ENCODE measurements at regions not wholly inside any gene's neighbourhood (a gene's known extent, or its start where the extent isn't known, plus 50 kb on each side); places are given as distances from the start of the nearest gene placed in this dataset.

DNA sequence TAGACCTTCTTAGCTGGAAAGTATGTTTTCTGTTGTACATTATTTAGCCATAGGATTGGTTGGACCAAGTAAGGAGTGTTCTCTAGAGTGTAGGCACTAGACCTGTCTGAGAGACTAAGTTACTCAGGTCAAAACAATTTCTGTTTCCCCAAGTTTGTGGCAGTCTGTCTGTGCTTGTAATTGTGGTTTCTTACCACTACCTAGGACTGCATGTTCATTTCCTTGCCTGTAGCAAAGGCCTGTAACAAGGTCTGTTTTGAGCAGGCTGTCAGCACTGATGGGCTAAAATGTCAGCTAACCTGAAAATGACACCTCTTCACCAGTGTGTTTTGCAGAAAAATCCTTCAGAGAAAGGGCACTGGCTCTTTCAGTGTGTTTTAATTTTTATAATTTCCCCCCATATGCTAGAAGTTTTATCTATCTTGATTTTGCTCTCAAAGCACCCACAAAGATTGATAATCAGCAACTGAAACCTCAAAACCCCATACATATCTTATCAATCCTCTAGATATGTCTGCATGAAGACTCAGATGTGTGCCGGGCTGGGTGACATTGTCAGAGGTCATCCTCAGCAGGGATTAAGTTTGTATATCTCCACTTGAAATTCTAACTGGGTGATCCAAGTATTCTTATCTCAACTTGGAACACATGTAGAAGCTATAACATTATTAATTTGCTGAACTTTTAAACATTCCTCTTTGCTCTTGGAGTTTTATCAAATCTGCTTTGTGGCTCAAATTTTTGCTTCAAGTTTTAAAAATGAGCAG lies 50.7 kb upstream of the ST6GALNAC3 start:
- H3K9ac ChIP-seq = no peak overlapping the region
- no peaks in the 10 kb centered on the region for H3K27me3 ChIP-seq (ENCODE audit: control insufficient read depth, insufficient read depth, low read length)
- no peaks in the 10 kb centered on the region for H3K79me2 ChIP-seq
- H3K4me1 ChIP-seq = no peaks in the 10 kb centered on the region
- no peak overlapping the region for H3K4me3 ChIP-seq (ENCODE audit: low read depth, low read length)
- H3K27ac ChIP-seq = no peak overlapping the region
- TF ChIP-seq, protein P1, sequence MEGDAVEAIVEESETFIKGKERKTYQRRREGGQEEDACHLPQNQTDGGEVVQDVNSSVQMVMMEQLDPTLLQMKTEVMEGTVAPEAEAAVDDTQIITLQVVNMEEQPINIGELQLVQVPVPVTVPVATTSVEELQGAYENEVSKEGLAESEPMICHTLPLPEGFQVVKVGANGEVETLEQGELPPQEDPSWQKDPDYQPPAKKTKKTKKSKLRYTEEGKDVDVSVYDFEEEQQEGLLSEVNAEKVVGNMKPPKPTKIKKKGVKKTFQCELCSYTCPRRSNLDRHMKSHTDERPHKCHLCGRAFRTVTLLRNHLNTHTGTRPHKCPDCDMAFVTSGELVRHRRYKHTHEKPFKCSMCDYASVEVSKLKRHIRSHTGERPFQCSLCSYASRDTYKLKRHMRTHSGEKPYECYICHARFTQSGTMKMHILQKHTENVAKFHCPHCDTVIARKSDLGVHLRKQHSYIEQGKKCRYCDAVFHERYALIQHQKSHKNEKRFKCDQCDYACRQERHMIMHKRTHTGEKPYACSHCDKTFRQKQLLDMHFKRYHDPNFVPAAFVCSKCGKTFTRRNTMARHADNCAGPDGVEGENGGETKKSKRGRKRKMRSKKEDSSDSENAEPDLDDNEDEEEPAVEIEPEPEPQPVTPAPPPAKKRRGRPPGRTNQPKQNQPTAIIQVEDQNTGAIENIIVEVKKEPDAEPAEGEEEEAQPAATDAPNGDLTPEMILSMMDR (IDR thresholded peaks at IDR 0.05) = no peak
- no peak overlapping the region for H3K4me2 ChIP-seq (ENCODE audit: low read length)
- no peaks in the 10 kb centered on the region for H3K36me3 ChIP-seq (ENCODE audit: control insufficient read depth, insufficient read depth, low read length)
- no peak overlapping the region for H2AFZ ChIP-seq
- H3K9me3 ChIP-seq (ENCODE audit: control insufficient read depth, low read length) = no peaks in the 10 kb centered on the region
